CD4-positive, alpha-beta memory T cell (primary cell): ENCODE measurements at regions not wholly inside any gene's neighbourhood (a gene's known extent, or its start where the extent isn't known, plus 50 kb on each side); places are given as distances from the start of the nearest gene placed in this dataset.

Source experiments
- CTCF ChIA-PET: fragments of 350-600 bp; sonication (Branson Sonifier 250); formaldehyde crosslinking; loops from one replicate; lab custom pipeline; 2021; ENCODE audit warnings: inconsistent platforms; ENCODE audit not compliant: partially characterized antibody; lab: Charles Lee
- POLR2A ChIA-PET: fragments of 350-600 bp; sonication (Branson Sonifier 250); formaldehyde crosslinking; loops from one replicate; lab custom pipeline; 2021; ENCODE audit not compliant: partially characterized antibody; lab: Charles Lee
- DNase-seq, 5 donors: peaks; one replicate each; pipeline versions ENCODE4 v3.0.0 to v3.0.0-alpha.2; 2020 to 2022; ENCODE audit warnings: mixed read lengths in 1 of 5
- H3K27ac ChIP-seq: one replicate; pipeline ENCODE4 v1.7.0; 2013; ENCODE audit warnings: low read depth, low read length
- H3K27me3 ChIP-seq: 2 replicates; pipeline ENCODE4 v1.7.0; 2013; ENCODE audit warnings: mild to moderate bottlenecking, low read length, moderate library complexity; ENCODE audit not compliant: insufficient read depth
- H3K36me3 ChIP-seq: 2 replicates; pipeline ENCODE4 v1.7.0; 2013; ENCODE audit warnings: mild to moderate bottlenecking, low read length, moderate library complexity; ENCODE audit not compliant: insufficient read depth
- H3K4me1 ChIP-seq: 2 replicates; pipeline ENCODE4 v1.7.0; 2013; ENCODE audit warnings: mild to moderate bottlenecking, low read length, moderate library complexity; ENCODE audit not compliant: insufficient read depth
- H3K4me3 ChIP-seq, 2 donors: one replicate each; pipeline ENCODE4 v1.7.0; 2013; ENCODE audit warnings: low read length in 2 of 2, mild to moderate bottlenecking in 1 of 2
- H3K9me3 ChIP-seq, 2 donors: one replicate each; pipeline ENCODE4 v1.7.0; 2013; ENCODE audit warnings: low read length in 2 of 2, control low read depth in 1 of 2; ENCODE audit not compliant: control insufficient read depth in 1 of 2
- H3K27ac Mint-ChIP-seq, 7 donors: one replicate each; pipeline ENCODE4 v1.8.0; 2020 to 2021; ENCODE audit warnings: mixed read lengths in 7 of 7, mild to moderate bottlenecking in 6 of 7, inconsistent platforms in 3 of 7, moderate library complexity in 3 of 7
- H3K27me3 Mint-ChIP-seq, 2 donors: one replicate each; pipeline ENCODE4 v1.8.0; 2020 to 2021; ENCODE audit warnings: mixed read lengths in 2 of 2
- H3K36me3 Mint-ChIP-seq, 2 donors: one replicate each; pipeline ENCODE4 v1.8.0; 2020 to 2021; ENCODE audit warnings: mixed read lengths in 2 of 2, inconsistent platforms in 1 of 2, mild to moderate bottlenecking in 1 of 2
- H3K4me1 Mint-ChIP-seq, 4 donors: one replicate each; pipeline ENCODE4 v1.8.0; 2020 to 2021; ENCODE audit warnings: mixed read lengths in 4 of 4, mild to moderate bottlenecking in 1 of 4
- H3K4me3 Mint-ChIP-seq, 8 donors: one replicate each; pipeline ENCODE4 v1.8.0; 2020 to 2021; ENCODE audit warnings: mixed read lengths in 8 of 8, mild to moderate bottlenecking in 7 of 8, moderate library complexity in 6 of 8, inconsistent platforms in 3 of 8
- H3K9me3 Mint-ChIP-seq, 8 donors: one replicate each; pipeline ENCODE4 v1.8.0; 2020 to 2021; ENCODE audit warnings: mixed read lengths in 8 of 8, mild to moderate bottlenecking in 5 of 8, inconsistent platforms in 3 of 8, moderate library complexity in 1 of 8
- intact Hi-C: fragments of 100-400 bp; cut with micrococcal nuclease; formaldehyde crosslinking; loops from one replicate; pipeline ENCODE4 v1.15.1; 2023

DNA sequence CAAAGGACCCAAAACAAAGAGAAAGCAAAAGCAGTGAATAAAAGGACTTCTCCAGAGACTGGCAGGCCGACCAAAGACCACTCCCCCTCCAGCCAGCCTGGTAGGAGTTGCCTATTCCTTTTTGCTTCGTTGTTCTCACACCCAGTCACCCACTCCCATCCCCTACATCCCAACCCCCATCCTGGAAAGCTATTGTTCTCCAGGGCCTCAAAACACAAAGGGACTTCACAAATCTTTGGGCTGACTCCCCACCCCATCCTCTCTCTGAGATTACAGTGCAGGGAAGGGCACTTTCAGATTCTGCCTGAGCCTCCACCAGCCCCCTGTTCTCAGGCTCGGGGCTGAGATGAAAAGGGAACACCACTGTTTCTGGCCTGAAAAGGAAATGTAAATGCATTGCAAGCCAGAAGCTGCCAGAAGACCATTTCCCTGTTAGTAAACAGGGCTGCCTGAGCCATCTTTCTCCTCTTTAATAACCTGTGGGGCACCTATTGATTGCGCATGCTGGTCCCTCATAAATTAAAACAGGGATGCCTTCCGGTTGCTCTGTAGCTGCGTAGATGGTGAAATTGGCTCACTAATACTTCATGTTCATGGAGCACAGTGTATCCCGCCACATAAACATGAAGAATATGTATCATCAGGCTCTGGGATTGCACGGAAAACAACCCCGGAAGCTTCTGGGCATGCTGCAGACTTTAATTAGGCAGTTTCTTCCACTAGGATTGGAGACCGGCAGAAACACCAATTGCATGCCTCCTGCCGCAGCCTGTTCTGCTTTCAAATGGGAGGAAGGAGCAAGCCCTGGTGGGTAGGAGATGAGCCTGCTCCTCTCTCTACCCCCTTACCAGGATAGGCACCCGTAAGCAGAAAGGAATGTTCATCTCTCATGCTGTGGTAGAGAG, 130.3 kb upstream of the FUT8 start:
- H3K9me3 Mint-ChIP-seq, result no peaks in the 10 kb centered on the region
- Histone ChIP-seq H3K27ac (peak overlapping the region; percentile 36), H3K4me3 (peak overlapping the region; percentile 25 to 30), H3K4me1 (peaks cover 30% of the 10 kb centered on the region), H3K9me3 (no peaks in the 10 kb centered on the region), H3K27me3 (no peaks in the 10 kb centered on the region), H3K36me3 (no peaks in the 10 kb centered on the region)
- peak in 4 of 5 donors; percentile 9 to 23 (median 18) for DNase-seq
- peak overlapping the region; percentile 72 to 90 (median 84) for H3K4me3 Mint-ChIP-seq
- no peaks in the 10 kb centered on the region for H3K36me3 Mint-ChIP-seq
- ChIA-PET CTCF (interaction anchor here (1.2 to 2.0 kb wide), 5 partner anchors 55 to 788 kb away, joined by 3 to 6 read pairs (median 3); partner anchors contain the start of gene FUT8), POLR2A (interaction anchor here (1.0 to 2.4 kb wide), 10 partner anchors 8 to 130 kb away, joined by 3 to 24 read pairs (median 4); partner anchors contain the start of gene FUT8)
- peaks cover 26 to 48% (median 30%) of the 10 kb centered on the region in 4 donors for H3K4me1 Mint-ChIP-seq
- intact Hi-C loops, result no loop called here
- no peaks in the 10 kb centered on the region for H3K27me3 Mint-ChIP-seq
- peak overlapping the region; percentile 79 to 96 (median 94) for H3K27ac Mint-ChIP-seq

GRCh38 chr14:65282896-65283253, 129.7 kb upstream of the FUT8 start:
- peak overlapping the region; percentile 79 to 96 (median 94) for H3K27ac Mint-ChIP-seq
- Histone ChIP-seq H3K9me3 (no peaks in the 10 kb centered on the region), H3K36me3 (no peaks in the 10 kb centered on the region), H3K27me3 (no peaks in the 10 kb centered on the region), H3K27ac (peak overlapping the region; percentile 36), H3K4me1 (peaks cover 36% of the 10 kb centered on the region), H3K4me3 (peak overlapping the region in 1 of 2 donors; percentile 30)
- H3K4me3 Mint-ChIP-seq, result peak overlapping the region; percentile 72 to 90 (median 84)
- no peaks in the 10 kb centered on the region for H3K27me3 Mint-ChIP-seq
- no peaks in the 10 kb centered on the region for H3K9me3 Mint-ChIP-seq
- ChIA-PET POLR2A (interaction anchor here (1.0 to 2.4 kb wide), 8 partner anchors 9 to 129 kb away, joined by 3 to 24 read pairs (median 4); partner anchors contain the start of gene FUT8), CTCF (interaction anchor here (1.2 to 2.0 kb wide), 5 partner anchors 55 to 787 kb away, joined by 3 to 6 read pairs (median 3); partner anchors contain the start of gene FUT8)
- intact Hi-C loops, result no loop called here
- H3K36me3 Mint-ChIP-seq, result no peaks in the 10 kb centered on the region
- peaks cover 31 to 55% (median 35%) of the 10 kb centered on the region in 4 donors for H3K4me1 Mint-ChIP-seq
- no peak for DNase-seq

- H3K27ac ChIP-seq, result no peak overlapping the region
- H3K4me1 ChIP-seq, result peaks cover 66% of the 10 kb centered on the region
- H3K27me3 ChIP-seq, result no peaks in the 10 kb centered on the region
- intact Hi-C loops, result loop anchor here (1.0 to 5.0 kb wide), 4 partner anchors 39 to 784 kb away; no protein-coding TSS in a partner anchor
- H3K36me3 ChIP-seq, result no peaks in the 10 kb centered on the region
- CTCF ChIA-PET, result interaction anchor here (0.8 to 1.9 kb wide), 6 partner anchors 42 to 671 kb away, joined by 3 to 7 read pairs (median 4); no protein-coding TSS in a partner anchor
- Mint-ChIP-seq H3K36me3 (no peaks in the 10 kb centered on the region), H3K4me1 (peaks cover 52 to 82% (median 63%) of the 10 kb centered on the region in 4 donors), H3K27ac (peak overlapping the region; percentile 30 to 97 (median 92)), H3K4me3 (peak overlapping the region in 1 of 8 donors; percentile 21), H3K9me3 (no peaks in the 10 kb centered on the region), H3K27me3 (no peaks in the 10 kb centered on the region)
- H3K4me3 ChIP-seq, result no peak overlapping the region
- no peaks in the 10 kb centered on the region for H3K9me3 ChIP-seq
- peak in 1 of 5 donors; percentile 17 for DNase-seq
- POLR2A ChIA-PET, result interaction anchor here (1.3 to 5.4 kb wide), 9 partner anchors 11 to 538 kb away, joined by 3 to 76 read pairs (median 8); partner anchors contain the start of genes FNTB and FUT8
These were observed 126.1 kb upstream of the FUT8 start for GRCh38 chr14:65286443-65286842.

DNA sequence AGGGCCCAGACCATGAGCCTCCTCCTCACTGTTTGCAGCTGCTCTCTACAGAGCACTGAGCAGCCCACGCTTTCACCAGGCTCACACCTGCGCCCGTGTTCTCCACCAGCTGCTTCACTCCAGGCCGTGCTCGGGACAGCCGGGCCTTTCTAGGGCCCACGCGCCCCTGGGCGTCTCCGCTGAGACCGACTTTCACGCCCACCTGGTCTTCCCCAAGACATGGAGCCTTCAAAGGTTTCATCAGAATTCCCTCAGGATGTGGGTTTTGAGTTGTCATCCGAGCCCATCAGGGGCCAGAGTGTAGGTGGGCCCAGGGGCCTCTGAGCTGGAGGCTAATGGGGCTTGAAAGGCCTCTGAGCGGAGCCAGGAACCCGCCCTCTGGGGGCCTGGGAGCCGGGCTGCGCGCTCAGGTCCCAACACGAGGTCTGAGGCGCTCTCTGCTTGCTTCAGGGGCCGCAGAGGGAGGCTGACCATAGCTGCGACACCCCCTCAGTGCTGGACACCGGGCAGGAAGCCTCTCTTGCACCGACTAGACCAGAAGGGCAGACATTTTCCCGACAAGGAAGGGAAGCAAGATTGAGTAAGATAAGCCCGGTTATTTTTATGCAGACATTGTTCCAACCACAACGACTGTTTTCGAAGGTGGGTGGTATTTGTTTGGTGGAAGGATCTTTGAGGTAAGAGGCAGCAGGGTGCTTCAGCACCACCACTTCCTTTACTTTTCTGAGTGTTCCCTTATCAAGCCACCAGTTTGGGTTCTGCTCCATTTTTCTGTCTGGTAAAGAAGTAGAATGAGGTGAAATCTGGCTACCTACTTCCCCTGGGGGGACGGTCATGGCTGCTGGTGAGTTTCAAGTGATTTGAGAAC, 125.0 kb upstream of the FUT8 start:
- Mint-ChIP-seq H3K36me3 (no peaks in the 10 kb centered on the region), H3K27ac (peak overlapping the region; percentile 91 to 97 (median 94))

GRCh38 chr14:65290830-65291229, 121.7 kb upstream of the FUT8 start:
- intact Hi-C loops, result no loop called here
- no peaks in the 10 kb centered on the region for H3K9me3 Mint-ChIP-seq
- POLR2A ChIA-PET, result no interaction called here
- Histone ChIP-seq H3K4me1 (peaks cover 61% of the 10 kb centered on the region), H3K27ac (no peak overlapping the region), H3K27me3 (no peaks in the 10 kb centered on the region), H3K9me3 (no peaks in the 10 kb centered on the region), H3K36me3 (no peaks in the 10 kb centered on the region), H3K4me3 (no peak overlapping the region)
- H3K27me3 Mint-ChIP-seq, result no peaks in the 10 kb centered on the region
- H3K36me3 Mint-ChIP-seq, result no peaks in the 10 kb centered on the region
- CTCF ChIA-PET, result interaction anchor here (0.9 to 1.4 kb wide), 2 partner anchors 120 to 533 kb away, joined by 3 to 4 read pairs; no protein-coding TSS in a partner anchor
- peak overlapping the region in 6 of 8 donors; percentile 40 to 74 (median 61) for H3K4me3 Mint-ChIP-seq
- H3K4me1 Mint-ChIP-seq, result peaks cover 40 to 63% (median 52%) of the 10 kb centered on the region in 4 donors
- H3K27ac Mint-ChIP-seq, result peak overlapping the region; percentile 61 to 90 (median 81)
- DNase-seq, result no peak

More for the DNA sequence above, 125.0 kb upstream of the FUT8 start:
- intact Hi-C loops, result loop anchor here (1.0 to 5.0 kb wide), 4 partner anchors 40 to 125 kb away; partner anchors contain the start of gene FUT8
- Mint-ChIP-seq H3K4me1 (peaks cover 49 to 81% (median 60%) of the 10 kb centered on the region in 4 donors), H3K9me3 (no peaks in the 10 kb centered on the region), H3K27me3 (no peaks in the 10 kb centered on the region), H3K4me3 (peak overlapping the region; percentile 80 to 94 (median 88))
- Histone ChIP-seq H3K27ac (peak overlapping the region; percentile 53), H3K4me3 (peak overlapping the region in 1 of 2 donors; percentile 4), H3K4me1 (peaks cover 67% of the 10 kb centered on the region), H3K36me3 (no peaks in the 10 kb centered on the region), H3K27me3 (no peaks in the 10 kb centered on the region), H3K9me3 (no peaks in the 10 kb centered on the region)
- POLR2A ChIA-PET, result interaction anchor here (0.7 to 5.4 kb wide), 19 partner anchors 10 to 537 kb away, joined by 3 to 76 read pairs (median 3); partner anchors contain the start of genes FNTB and FUT8
- CTCF ChIA-PET, result interaction anchor here (0.8 to 2.4 kb wide), 8 partner anchors 12 to 783 kb away, joined by 3 to 11 read pairs (median 4); partner anchors contain the start of gene FUT8
- DNase-seq, result peak; percentile 61 to 72 (median 71)

- Histone ChIP-seq H3K27me3 (no peaks in the 10 kb centered on the region), H3K9me3 (no peaks in the 10 kb centered on the region), H3K4me1 (peaks cover 61% of the 10 kb centered on the region), H3K27ac (no peak overlapping the region), H3K4me3 (no peak overlapping the region), H3K36me3 (no peaks in the 10 kb centered on the region)
- no peaks in the 10 kb centered on the region for H3K27me3 Mint-ChIP-seq
- peak overlapping the region; percentile 10 to 88 (median 63) for H3K27ac Mint-ChIP-seq
- DNase-seq, result no peak
- ChIA-PET POLR2A (interaction anchor here (1.0 to 2.6 kb wide), 4 partner anchors 9 to 121 kb away, joined by 3 to 25 read pairs (median 9); partner anchors contain the start of gene FUT8), CTCF (interaction anchor here (1.0 to 1.4 kb wide), 5 partner anchors 31 to 533 kb away, joined by 3 to 6 read pairs (median 3); no protein-coding TSS in a partner anchor)
- H3K4me1 Mint-ChIP-seq, result peaks cover 41 to 67% (median 50%) of the 10 kb centered on the region in 4 donors
- no peaks in the 10 kb centered on the region for H3K36me3 Mint-ChIP-seq
- peak overlapping the region in 4 of 8 donors; percentile 39 to 74 (median 68) for H3K4me3 Mint-ChIP-seq
- H3K9me3 Mint-ChIP-seq, result no peaks in the 10 kb centered on the region
- intact Hi-C loops, result no loop called here
These were observed 121.0 kb upstream of the FUT8 start for GRCh38 chr14:65291531-65291930.
